ENCODE measurements at regions not wholly inside any gene's neighbourhood (a gene's known extent, or its start where the extent isn't known, plus 50 kb on each side); places are given as distances from the start of the nearest gene placed in this dataset.

- in situ Hi-C loops (cut with HindIII; ENCODE audit: low pct_unique_long_range_greater_than_20kb, low sequenced_read_pairs), result no loop called here
- DNase-seq (ENCODE audit: low read depth in 1 of 2, low spot score in 1 of 2), result no peak
These were observed 51.8 kb upstream of the TLE1 start for GRCh38 chr9:81741103-81741502.

DNA sequence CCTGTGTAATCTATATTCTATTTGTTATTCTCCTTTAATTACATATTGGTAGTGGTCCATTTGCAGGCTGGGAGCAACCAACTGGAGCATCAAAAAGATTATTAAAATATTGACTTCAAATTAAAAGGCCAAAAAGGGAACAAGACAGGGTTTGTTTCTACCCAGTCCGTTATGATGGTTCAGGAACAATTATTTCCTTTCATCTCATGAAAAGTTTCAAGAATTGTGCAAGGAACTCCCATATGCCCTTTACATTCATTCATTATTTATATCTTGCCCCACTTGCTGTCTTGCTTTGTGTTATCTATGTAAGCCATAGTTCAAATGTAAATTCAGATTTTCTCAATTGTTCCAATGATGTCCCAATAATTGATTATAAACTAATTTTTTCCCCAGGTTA is 58.7 kb upstream of the TLE1 start:
- in situ Hi-C loops (cut with HindIII; ENCODE audit: low pct_unique_long_range_greater_than_20kb, low sequenced_read_pairs), result no loop called here
- no peak for TF ChIP-seq JUND (IDR thresholded peaks at IDR 0.05; ENCODE audit: low read depth)
- DNase-seq (ENCODE audit: low read depth in 1 of 2, low spot score in 1 of 2), result no peak

More at GRCh38 chr9:81741103-81741502, 51.8 kb upstream of the TLE1 start:
- no peak for TF ChIP-seq JUND (IDR thresholded peaks at IDR 0.05; ENCODE audit: low read depth)

DNA sequence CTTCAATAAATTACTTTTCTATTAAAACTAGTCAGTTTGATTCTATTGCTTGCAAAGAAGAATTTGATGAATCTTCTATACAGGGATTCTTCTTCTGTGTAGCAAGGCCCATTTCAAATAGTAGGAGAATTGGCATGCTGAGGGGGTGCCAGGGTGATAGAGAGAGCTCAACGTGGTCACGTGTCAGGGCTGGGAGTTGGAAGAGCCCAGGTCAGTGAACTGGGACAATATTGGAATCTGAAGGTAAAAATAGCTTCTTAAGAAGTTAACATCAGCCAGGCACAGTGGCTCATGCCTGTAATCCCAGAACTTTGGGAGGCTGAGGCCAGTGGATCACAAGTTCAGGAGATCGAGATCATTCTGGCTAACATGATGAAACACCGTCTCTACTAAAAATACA is 64.1 kb upstream of the TLE1 start:
- in situ Hi-C loops (cut with HindIII; ENCODE audit: low pct_unique_long_range_greater_than_20kb, low sequenced_read_pairs), result no loop called here
- no peak for TF ChIP-seq JUND (IDR thresholded peaks at IDR 0.05; ENCODE audit: low read depth)
- no peak for DNase-seq (ENCODE audit: low read depth in 1 of 2, low spot score in 1 of 2)

GRCh38 chr9:81754245-81754644 is 64.9 kb upstream of the TLE1 start:
- no peak for TF ChIP-seq JUND (IDR thresholded peaks at IDR 0.05; ENCODE audit: low read depth)
- DNase-seq (ENCODE audit: low read depth in 1 of 2, low spot score in 1 of 2), result no peak
- in situ Hi-C loops (cut with HindIII; ENCODE audit: low pct_unique_long_range_greater_than_20kb, low sequenced_read_pairs), result no loop called here

GRCh38 chr9:81755721-81756120 is 66.4 kb upstream of the TLE1 start:
- in situ Hi-C loops (cut with HindIII; ENCODE audit: low pct_unique_long_range_greater_than_20kb, low sequenced_read_pairs), result no loop called here
- no peak for TF ChIP-seq JUND (IDR thresholded peaks at IDR 0.05; ENCODE audit: low read depth)

GRCh38 chr9:81756561-81756960 is 67.2 kb upstream of the TLE1 start:
- no peak for TF ChIP-seq JUND (IDR thresholded peaks at IDR 0.05; ENCODE audit: low read depth)
- DNase-seq (ENCODE audit: low read depth in 1 of 2, low spot score in 1 of 2), result no peak
- in situ Hi-C loops (cut with HindIII; ENCODE audit: low pct_unique_long_range_greater_than_20kb, low sequenced_read_pairs), result no loop called here

More at GRCh38 chr9:81755721-81756120, 66.4 kb upstream of the TLE1 start:
- no peak for DNase-seq (ENCODE audit: low read depth in 1 of 2, low spot score in 1 of 2)

- no peak for DNase-seq (ENCODE audit: low read depth in 1 of 2, low spot score in 1 of 2)
- no peak for TF ChIP-seq JUND (IDR thresholded peaks at IDR 0.05; ENCODE audit: low read depth)
- in situ Hi-C loops (cut with HindIII; ENCODE audit: low pct_unique_long_range_greater_than_20kb, low sequenced_read_pairs), result no loop called here
These were observed 68.9 kb upstream of the TLE1 start for GRCh38 chr9:81758123-81758797.

DNA sequence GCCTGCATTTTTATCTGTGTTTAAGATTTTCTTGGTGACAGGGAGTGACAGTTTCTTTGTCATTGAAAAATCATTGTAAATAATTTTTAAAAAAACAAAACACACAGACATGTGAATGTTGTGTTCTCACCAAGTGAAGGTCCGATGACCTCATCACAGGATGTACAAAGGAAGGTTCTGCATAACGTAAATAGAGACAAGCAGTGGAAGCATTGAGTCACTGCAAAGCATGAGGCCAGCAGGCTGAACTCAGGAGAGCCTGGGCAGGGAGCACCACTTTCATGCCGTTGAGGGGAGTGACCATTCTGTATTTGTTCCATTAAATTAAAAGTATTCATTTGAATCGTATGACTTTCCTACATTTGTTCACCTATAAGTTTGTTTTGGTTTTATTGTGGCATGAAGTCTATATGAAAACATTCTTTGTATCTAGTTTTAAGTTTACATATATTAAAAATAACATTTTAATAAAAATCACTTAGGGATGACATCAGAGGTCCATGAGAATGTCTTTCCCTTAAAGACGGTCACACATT is 70.4 kb upstream of the TLE1 start:
- in situ Hi-C loops (cut with HindIII; ENCODE audit: low pct_unique_long_range_greater_than_20kb, low sequenced_read_pairs), result no loop called here
- no peak for DNase-seq (ENCODE audit: low read depth in 1 of 2, low spot score in 1 of 2)
- no peak for TF ChIP-seq JUND (IDR thresholded peaks at IDR 0.05; ENCODE audit: low read depth)

GRCh38 chr9:81767921-81768320 is 78.6 kb upstream of the TLE1 start:
- in situ Hi-C loops (cut with HindIII; ENCODE audit: low pct_unique_long_range_greater_than_20kb, low sequenced_read_pairs), result no loop called here
- DNase-seq (ENCODE audit: low read depth in 1 of 2, low spot score in 1 of 2), result no peak
- no peak for TF ChIP-seq JUND (IDR thresholded peaks at IDR 0.05; ENCODE audit: low read depth)

GRCh38 chr9:81771571-81771970 is 82.2 kb upstream of the TLE1 start:
- DNase-seq (ENCODE audit: low read depth in 1 of 2, low spot score in 1 of 2), result no peak

GRCh38 chr9:81772144-81772543 is 82.8 kb upstream of the TLE1 start:
- no peak for TF ChIP-seq JUND (IDR thresholded peaks at IDR 0.05; ENCODE audit: low read depth)
- no peak for DNase-seq (ENCODE audit: low read depth in 1 of 2, low spot score in 1 of 2)
- in situ Hi-C loops (cut with HindIII; ENCODE audit: low pct_unique_long_range_greater_than_20kb, low sequenced_read_pairs), result no loop called here

More at GRCh38 chr9:81771571-81771970, 82.2 kb upstream of the TLE1 start:
- TF ChIP-seq JUND (IDR thresholded peaks at IDR 0.05; ENCODE audit: low read depth), result no peak
- in situ Hi-C loops (cut with HindIII; ENCODE audit: low pct_unique_long_range_greater_than_20kb, low sequenced_read_pairs), result no loop called here

GRCh38 chr9:81776390-81776789 is 87.0 kb upstream of the TLE1 start:
- DNase-seq (ENCODE audit: low read depth in 1 of 2, low spot score in 1 of 2), result no peak
- in situ Hi-C loops (cut with HindIII; ENCODE audit: low pct_unique_long_range_greater_than_20kb, low sequenced_read_pairs), result no loop called here

GRCh38 chr9:81776834-81777233 is 87.5 kb upstream of the TLE1 start:
- in situ Hi-C loops (cut with HindIII; ENCODE audit: low pct_unique_long_range_greater_than_20kb, low sequenced_read_pairs), result no loop called here
- no peak for DNase-seq (ENCODE audit: low read depth in 1 of 2, low spot score in 1 of 2)
- no peak for TF ChIP-seq JUND (IDR thresholded peaks at IDR 0.05; ENCODE audit: low read depth)

More at GRCh38 chr9:81776390-81776789, 87.0 kb upstream of the TLE1 start:
- no peak for TF ChIP-seq JUND (IDR thresholded peaks at IDR 0.05; ENCODE audit: low read depth)

DNA sequence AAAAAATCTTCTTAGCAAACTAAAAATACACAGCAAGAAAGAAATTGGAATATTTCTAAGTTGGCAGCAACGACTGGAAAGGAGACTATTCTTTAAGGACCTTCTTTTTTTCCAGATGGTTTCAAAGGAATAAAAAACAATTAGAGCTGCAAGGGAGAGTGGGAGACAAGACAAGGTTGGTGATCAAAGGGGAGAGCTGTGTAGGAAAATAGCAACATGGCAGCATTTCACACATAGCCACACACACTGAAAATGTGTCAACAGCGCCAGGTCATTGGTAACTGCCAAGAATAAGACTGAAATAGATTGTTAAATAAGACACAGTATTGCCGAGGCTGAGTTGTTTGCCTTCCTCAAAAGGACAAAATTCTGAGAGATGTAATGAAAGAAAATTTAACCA is 88.1 kb upstream of the TLE1 start:
- no peak for DNase-seq (ENCODE audit: low read depth in 1 of 2, low spot score in 1 of 2)
- no peak for TF ChIP-seq JUND (IDR thresholded peaks at IDR 0.05; ENCODE audit: low read depth)
- in situ Hi-C loops (cut with HindIII; ENCODE audit: low pct_unique_long_range_greater_than_20kb, low sequenced_read_pairs), result no loop called here

All from T47D (cell line).